ENCODE measurements at regions not wholly inside any gene's neighbourhood (a gene's known extent, or its start where the extent isn't known, plus 50 kb on each side); places are given as distances from the start of the nearest gene placed in this dataset.

DNA sequence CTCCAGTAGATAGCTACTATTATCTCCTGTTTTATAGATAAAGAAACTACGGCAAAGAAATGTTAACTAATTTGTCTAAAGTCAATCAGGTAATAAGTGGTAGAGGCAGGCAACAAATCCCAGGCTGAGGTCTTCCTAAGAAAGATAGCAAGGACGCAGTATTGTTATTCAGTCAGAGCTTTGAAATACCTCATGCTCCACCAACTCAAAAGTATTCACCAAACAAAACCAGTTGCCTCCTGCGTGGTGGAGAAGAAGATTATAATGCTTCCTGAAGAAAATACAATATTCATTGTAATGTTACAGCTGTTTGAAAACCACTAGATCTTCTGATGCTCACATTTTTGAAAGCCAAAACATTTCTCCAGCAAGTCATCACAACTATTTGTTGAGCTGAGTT is 138.2 kb upstream of the CNTN4 start:
- no peak for TF ChIP-seq CTCF (IDR thresholded peaks at IDR 0.05; ENCODE audit: insufficient read depth, low read depth, low read length, missing control alignments)
- DNase-seq (ENCODE audit: low read depth): no peak
- H3K4me3 ChIP-seq (ENCODE audit: low read length): no peak overlapping the region

GRCh38 chr3:1962396-1963088 is 136.1 kb upstream of the CNTN4 start:
- H3K4me3 ChIP-seq (ENCODE audit: low read length): no peak overlapping the region
- TF ChIP-seq CTCF (IDR thresholded peaks at IDR 0.05; ENCODE audit: insufficient read depth, low read depth, low read length, missing control alignments): no peak
- DNase-seq (ENCODE audit: low read depth): no peak

DNA sequence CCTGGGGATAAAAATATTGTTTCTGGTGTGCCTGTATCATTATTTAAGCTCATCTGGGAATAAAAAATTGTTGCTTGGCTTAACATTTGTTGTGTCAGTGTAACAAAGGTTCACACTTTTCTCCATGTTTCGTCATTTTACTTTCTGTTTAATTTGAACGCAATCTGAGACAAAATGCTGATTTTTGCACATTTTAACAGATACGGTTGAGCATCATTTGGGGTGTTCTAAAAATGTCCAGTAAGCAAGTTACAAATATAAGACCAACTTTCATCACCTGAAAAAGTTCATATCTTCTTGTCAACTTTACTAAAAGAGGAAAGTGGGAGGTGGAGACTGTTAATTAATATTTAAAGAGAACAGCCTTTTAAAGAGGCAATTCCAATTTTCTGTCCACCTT is 134.8 kb upstream of the CNTN4 start:
- H3K4me3 ChIP-seq (ENCODE audit: low read length): no peak overlapping the region
- TF ChIP-seq CTCF (IDR thresholded peaks at IDR 0.05; ENCODE audit: insufficient read depth, low read depth, low read length, missing control alignments): no peak
- DNase-seq (ENCODE audit: low read depth): no peak

DNA sequence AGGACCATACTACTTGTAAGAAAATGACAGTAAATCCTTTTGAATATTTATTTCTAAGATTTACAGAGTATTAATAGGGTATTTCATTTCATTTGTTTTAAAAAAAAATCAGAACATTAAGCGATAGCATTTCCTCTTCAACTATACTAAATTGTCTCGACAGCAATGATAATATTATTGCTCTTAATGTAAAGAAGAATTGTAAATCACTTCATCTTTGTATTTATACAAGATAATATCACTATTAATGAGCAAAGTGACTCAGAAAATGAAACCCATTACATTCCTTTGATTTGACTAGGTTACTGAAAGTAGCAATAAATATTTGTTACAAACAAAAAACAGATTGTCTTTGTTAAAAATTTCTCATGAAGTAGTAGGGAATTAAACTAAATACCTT is 131.1 kb upstream of the CNTN4 start:
- H3K4me3 ChIP-seq (ENCODE audit: low read length): no peak overlapping the region
- TF ChIP-seq CTCF (IDR thresholded peaks at IDR 0.05; ENCODE audit: insufficient read depth, low read depth, low read length, missing control alignments): no peak
- DNase-seq (ENCODE audit: low read depth): no peak

GRCh38 chr3:1969281-1969680 is 129.4 kb upstream of the CNTN4 start:
- TF ChIP-seq CTCF (IDR thresholded peaks at IDR 0.05; ENCODE audit: insufficient read depth, low read depth, low read length, missing control alignments): no peak
- DNase-seq (ENCODE audit: low read depth): no peak
- no peak overlapping the region for H3K4me3 ChIP-seq (ENCODE audit: low read length)

GRCh38 chr3:1971780-1972179 is 126.9 kb upstream of the CNTN4 start:
- no peak for DNase-seq (ENCODE audit: low read depth)
- no peak for TF ChIP-seq CTCF (IDR thresholded peaks at IDR 0.05; ENCODE audit: insufficient read depth, low read depth, low read length, missing control alignments)
- no peak overlapping the region for H3K4me3 ChIP-seq (ENCODE audit: low read length)

DNA sequence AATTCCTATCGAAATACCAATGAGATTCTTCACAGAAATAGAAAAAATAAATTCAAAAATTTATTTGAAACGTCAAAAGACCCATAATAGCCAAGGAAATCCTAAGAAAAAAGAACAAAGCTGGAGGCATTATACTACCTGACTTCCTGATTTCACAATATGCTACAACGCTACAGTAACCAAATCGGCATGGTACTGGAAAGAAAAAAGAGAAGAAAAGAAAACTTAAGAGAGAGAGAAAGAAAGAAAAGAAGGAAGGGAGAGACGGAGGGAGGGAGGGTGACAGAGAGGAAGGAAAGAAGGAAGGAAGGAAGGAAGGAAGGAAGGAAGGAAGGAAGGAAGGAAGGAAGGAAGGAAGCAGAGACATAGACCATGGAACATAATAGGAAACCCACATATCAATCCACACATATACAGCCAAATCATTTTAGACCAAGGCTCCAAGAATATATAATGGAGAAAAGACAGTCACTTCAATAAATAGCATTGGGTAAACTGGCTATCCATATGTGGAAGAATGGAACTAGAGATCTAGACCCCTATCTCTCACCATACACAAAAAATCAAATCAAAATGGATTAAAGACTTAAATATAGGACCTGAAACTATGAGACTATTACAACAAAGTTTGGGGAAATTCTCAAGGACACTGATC is 118.6 kb upstream of the CNTN4 start:
- DNase-seq (ENCODE audit: low read depth): no peak
- no peak for TF ChIP-seq CTCF (IDR thresholded peaks at IDR 0.05; ENCODE audit: insufficient read depth, low read depth, low read length, missing control alignments)
- H3K4me3 ChIP-seq (ENCODE audit: low read length): no peak overlapping the region
